ENCODE measurements at regions not wholly inside any gene's neighbourhood (a gene's known extent, or its start where the extent isn't known, plus 50 kb on each side); places are given as distances from the start of the nearest gene placed in this dataset.

GRCh38 chr4:144351306-144351705 lies 210.8 kb upstream of the GYPA start:
- Histone ChIP-seq H3K23ac (ENCODE audit: insufficient read length) (no peak overlapping the region), H3K27ac (ENCODE audit: low read depth, low read length) (no peak overlapping the region), H3K4ac (replicated peaks; ENCODE audit: insufficient read length, low read depth, low read length) (no peak overlapping the region), H3K23me2 (ENCODE audit: low read depth, low read length) (no peaks in the 10 kb centered on the region), H4K8ac (ENCODE audit: extremely low read depth, insufficient read depth, low read length) (no peak overlapping the region), H3K14ac (ENCODE audit: insufficient read length) (no peak overlapping the region), H3K27me3 (replicated peaks in 1 of 4; ENCODE audit: control insufficient read depth in 3 of 4, extremely low read depth in 1 of 4, insufficient read depth in 3 of 4, low read length in 3 of 4) (no peaks in the 10 kb centered on the region), H2BK12ac (ENCODE audit: low read depth, low read length) (no peak overlapping the region), H3K36me3 (ENCODE audit: control insufficient read depth in 2 of 4, insufficient read depth in 4 of 4, low read length in 3 of 4) (no peaks in the 10 kb centered on the region), H2AK5ac (ENCODE audit: low read depth, low read length) (no peak overlapping the region), H3K4me3 (ENCODE audit: extremely low read depth in 1 of 4, insufficient read depth in 2 of 4, low read depth in 3 of 4, low read length in 4 of 4) (no peak overlapping the region), H2BK5ac (ENCODE audit: low read depth, low read length) (no peak overlapping the region), H4K5ac (ENCODE audit: insufficient read length, low read depth, low read length) (no peak overlapping the region), H4K91ac (replicated peaks; ENCODE audit: insufficient read length, low read length) (no peak overlapping the region), H4K20me1 (replicated peaks in 1 of 2; ENCODE audit: control insufficient read depth in 1 of 2, insufficient read depth in 2 of 2, low read length in 2 of 2) (no peaks in the 10 kb centered on the region), H2AFZ (ENCODE audit: low read length) (no peak overlapping the region), H3K18ac (ENCODE audit: extremely low read depth, low read length) (no peak overlapping the region), H2BK120ac (replicated peaks; ENCODE audit: low read depth, low read length) (no peak overlapping the region), H2BK20ac (ENCODE audit: low read length) (no peak overlapping the region), H3K4me2 (ENCODE audit: insufficient read depth in 1 of 2, low read depth in 2 of 2, low read length in 2 of 2) (no peak overlapping the region), H2BK15ac (ENCODE audit: low read length) (no peak overlapping the region), H3K9ac (replicated peaks in 1 of 4; ENCODE audit: extremely low read depth in 1 of 4, low read depth in 3 of 4, low read length in 3 of 4) (no peak overlapping the region), H3K4me1 (replicated peaks in 1 of 4; ENCODE audit: control insufficient read depth in 3 of 4, insufficient read depth in 4 of 4, low read length in 3 of 4) (peaks cover 2 to 18% (median 10%) of the 10 kb centered on the region in 4 experiments; a peak in 5 of 7 replicates), H3K79me2 (ENCODE audit: control insufficient read depth in 1 of 2, insufficient read depth in 2 of 2, low read length in 2 of 2) (no peaks in the 10 kb centered on the region), H3K56ac (replicated peaks; ENCODE audit: insufficient read length, low read depth, low read length) (no peak overlapping the region), H3K79me1 (ENCODE audit: low read depth, low read length) (no peaks in the 10 kb centered on the region), H3K9me3 (ENCODE audit: insufficient read depth in 2 of 2, low read depth in 1 of 2, low read length in 1 of 2) (no peaks in the 10 kb centered on the region)
- ChIA-PET CTCF (ENCODE audit: partially characterized antibody) (no interaction called here), POLR2A (ENCODE audit: partially characterized antibody) (no interaction called here)
- TF ChIP-seq POLR2AphosphoS5 (IDR thresholded peaks at IDR 0.05; ENCODE audit: low read depth, low read length), result no peak
- TF ChIP-seq CREB1 (IDR thresholded peaks at IDR 0.05), result no peak
- TF ChIP-seq RNF2 (IDR thresholded peaks at IDR 0.05; ENCODE audit: borderline replicate concordance, low read depth, low read length, missing control alignments, poor library complexity, severe bottlenecking), result no peak
- TF ChIP-seq EGR1 (IDR thresholded peaks at IDR 0.05; ENCODE audit: borderline replicate concordance, low read depth, low read length), result no peak
- no peak for TF ChIP-seq E2F6 (IDR thresholded peaks at IDR 0.05)
- no peak for TF ChIP-seq ATF2 (IDR thresholded peaks at IDR 0.05; ENCODE audit: low read length)
- no peak for TF ChIP-seq KDM4A (IDR thresholded peaks at IDR 0.05; ENCODE audit: low read depth, low read length, severe bottlenecking)
- TF ChIP-seq TEAD4 (IDR thresholded peaks at IDR 0.05; ENCODE audit: low read depth, low read length), result no peak
- TF ChIP-seq JUND (IDR thresholded peaks at IDR 0.05; ENCODE audit: low read length), result no peak
- 83% methylated on average over 3 of the region's 3 CpGs; no CpG with 5 or more reads in 1 of the 2 experiments for whole genome bisulfite sequencing, 2 experiments (ENCODE audit: extremely low coverage in 1 of 2, insufficient coverage in 1 of 2, insufficient read length in 1 of 2, insufficient replicate concordance in 2 of 2, low coverage in 1 of 2, low lambda C conversion rate in 2 of 2, missing lambda C conversion rate in 1 of 2)
- FAIRE-seq (no peak), DNase-seq (ENCODE audit: low read depth in 1 of 2, low spot score in 2 of 2) (no peak)

Measured in H1 (cell line).